ENCODE measurements at regions not wholly inside any gene's neighbourhood (a gene's known extent, or its start where the extent isn't known, plus 50 kb on each side); places are given as distances from the start of the nearest gene placed in this dataset.

DNA sequence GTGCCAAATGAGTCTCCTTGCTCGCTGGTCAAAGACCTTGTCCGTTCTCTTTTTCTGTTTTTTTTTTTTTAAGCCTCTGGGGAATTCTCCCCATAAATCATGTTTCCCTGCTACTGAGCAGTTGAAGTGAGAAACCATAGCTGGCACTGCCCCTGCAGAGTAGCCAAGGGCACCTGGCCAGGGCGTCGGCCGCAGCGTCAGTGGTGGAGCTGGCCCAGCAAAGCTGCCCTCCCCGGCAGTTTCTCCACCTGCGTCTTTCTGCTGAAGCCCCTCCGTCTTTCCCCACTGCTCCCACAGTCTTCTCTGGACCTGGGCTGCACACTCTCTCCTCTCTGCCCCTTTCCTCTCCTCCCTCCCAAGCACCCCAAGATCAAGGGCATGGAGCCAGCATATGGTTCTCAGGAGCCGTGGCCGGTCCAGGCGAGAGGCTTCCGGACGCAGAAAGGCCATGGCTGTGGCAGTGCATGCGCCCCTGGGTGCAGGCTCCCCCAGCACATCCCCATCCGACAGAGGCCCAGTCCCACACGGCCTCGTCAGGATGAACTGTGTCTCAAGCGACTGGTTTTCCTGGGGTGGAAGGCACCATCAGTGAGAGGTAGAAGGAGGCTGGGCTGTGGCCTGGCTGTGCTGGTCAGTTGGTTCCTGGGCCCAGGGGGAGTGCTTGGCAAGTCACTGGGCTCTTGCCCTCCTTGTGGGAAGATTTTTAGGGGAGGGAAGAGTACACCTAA lies 218.1 kb downstream of the ERMARD start:
- Histone ChIP-seq H3K36me3 (no peaks in the 10 kb centered on the region), H3K4me1 (no peaks in the 10 kb centered on the region), H3K27me3 (no peaks in the 10 kb centered on the region), H3K27ac (no peak overlapping the region), H3K4me3 (no peak overlapping the region), H3K9me3 (no peaks in the 10 kb centered on the region)
- no peak for TF ChIP-seq POLR2A (IDR thresholded peaks at IDR 0.05)
- no peak for TF ChIP-seq POLR2AphosphoS5 (IDR thresholded peaks at IDR 0.05)
- no peak for TF ChIP-seq EP300 (IDR thresholded peaks at IDR 0.05)
- TF ChIP-seq, protein P1, sequence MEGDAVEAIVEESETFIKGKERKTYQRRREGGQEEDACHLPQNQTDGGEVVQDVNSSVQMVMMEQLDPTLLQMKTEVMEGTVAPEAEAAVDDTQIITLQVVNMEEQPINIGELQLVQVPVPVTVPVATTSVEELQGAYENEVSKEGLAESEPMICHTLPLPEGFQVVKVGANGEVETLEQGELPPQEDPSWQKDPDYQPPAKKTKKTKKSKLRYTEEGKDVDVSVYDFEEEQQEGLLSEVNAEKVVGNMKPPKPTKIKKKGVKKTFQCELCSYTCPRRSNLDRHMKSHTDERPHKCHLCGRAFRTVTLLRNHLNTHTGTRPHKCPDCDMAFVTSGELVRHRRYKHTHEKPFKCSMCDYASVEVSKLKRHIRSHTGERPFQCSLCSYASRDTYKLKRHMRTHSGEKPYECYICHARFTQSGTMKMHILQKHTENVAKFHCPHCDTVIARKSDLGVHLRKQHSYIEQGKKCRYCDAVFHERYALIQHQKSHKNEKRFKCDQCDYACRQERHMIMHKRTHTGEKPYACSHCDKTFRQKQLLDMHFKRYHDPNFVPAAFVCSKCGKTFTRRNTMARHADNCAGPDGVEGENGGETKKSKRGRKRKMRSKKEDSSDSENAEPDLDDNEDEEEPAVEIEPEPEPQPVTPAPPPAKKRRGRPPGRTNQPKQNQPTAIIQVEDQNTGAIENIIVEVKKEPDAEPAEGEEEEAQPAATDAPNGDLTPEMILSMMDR (IDR thresholded peaks at IDR 0.05), result no peak
- DNase-seq (peak in 1 of 2 donors; percentile 68), ATAC-seq (ENCODE audit: low FRiP score in 2 of 2) (no peak)
- 91 to 93% methylated on average over 19 of the region's 19 CpGs for WGBS, 2 donors

DNA sequence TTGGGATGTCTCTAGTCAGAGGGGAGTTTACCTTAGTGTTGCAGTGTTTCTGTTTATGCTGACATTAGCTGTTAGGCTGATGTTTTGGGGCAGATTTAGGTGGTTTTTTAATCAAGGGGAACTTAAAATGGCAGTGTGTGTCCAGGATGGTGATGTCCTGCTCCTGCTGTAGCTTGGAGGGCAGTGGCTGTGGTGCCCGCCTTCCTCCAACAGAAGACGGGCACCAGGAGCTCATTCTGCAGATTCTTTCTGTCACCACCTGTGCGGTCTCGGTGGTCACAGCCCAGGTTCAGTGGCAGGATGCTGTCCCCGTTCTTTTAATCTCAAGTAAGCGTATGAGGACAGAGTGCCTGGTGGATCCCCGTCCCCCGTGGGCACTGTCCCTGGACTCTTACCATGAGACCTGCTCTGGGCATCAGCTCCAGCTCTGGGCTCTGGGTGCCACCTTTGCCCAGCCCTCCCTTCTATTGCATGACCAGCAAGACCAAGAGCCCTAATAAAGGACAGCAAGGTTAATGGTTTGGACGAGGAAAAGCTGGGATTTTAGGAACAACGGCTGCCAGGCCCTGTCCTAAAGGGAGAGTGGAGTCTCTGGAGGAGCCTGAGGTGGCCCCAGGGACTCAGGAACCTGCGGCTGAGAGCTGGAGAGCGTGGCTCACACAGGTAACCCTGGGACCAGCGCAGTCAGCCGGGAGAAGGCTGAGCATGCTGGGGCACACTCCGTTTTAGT lies 217.3 kb downstream of the ERMARD start:
- H3K27me3 ChIP-seq, result no peaks in the 10 kb centered on the region
- DNase-seq (no peak), ATAC-seq (ENCODE audit: low FRiP score in 2 of 2) (no peak)
- no peak overlapping the region for H3K4me3 ChIP-seq
- no peaks in the 10 kb centered on the region for H3K9me3 ChIP-seq
- H3K36me3 ChIP-seq, result no peaks in the 10 kb centered on the region
- no peaks in the 10 kb centered on the region for H3K4me1 ChIP-seq
- 75 to 94% methylated on average over 11 to 15 of the region's 15 CpGs for WGBS, 2 donors
- no peak overlapping the region for H3K27ac ChIP-seq
- TF ChIP-seq POLR2AphosphoS5 (IDR thresholded peaks at IDR 0.05), result no peak
- TF ChIP-seq POLR2A (IDR thresholded peaks at IDR 0.05), result no peak
- TF ChIP-seq, protein P1 (IDR thresholded peaks at IDR 0.05), result no peak
- no peak for TF ChIP-seq EP300 (IDR thresholded peaks at IDR 0.05)

DNA sequence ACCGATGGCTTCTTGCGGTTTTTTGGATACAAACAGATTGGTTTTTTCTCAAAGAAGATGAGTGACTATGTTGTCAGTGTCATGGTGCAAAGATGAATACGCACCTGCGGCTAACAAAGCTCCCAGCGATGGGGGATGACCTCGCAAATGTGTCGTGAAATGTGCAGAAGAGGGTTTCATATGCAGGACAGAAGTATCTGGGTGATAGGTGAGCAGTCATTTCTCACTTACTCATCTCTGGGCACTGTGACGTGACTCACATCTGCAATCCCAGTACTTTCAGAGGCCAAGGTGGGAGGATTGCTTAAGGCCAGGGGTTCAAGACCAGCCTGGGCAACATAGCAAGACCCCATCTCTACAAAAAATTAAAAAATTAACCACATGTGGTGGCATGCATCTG lies 216.3 kb downstream of the ERMARD start:
- Histone ChIP-seq H3K27me3 (no peaks in the 10 kb centered on the region), H3K4me3 (no peak overlapping the region), H3K4me1 (no peaks in the 10 kb centered on the region), H3K9me3 (no peaks in the 10 kb centered on the region), H3K27ac (no peak overlapping the region), H3K36me3 (no peaks in the 10 kb centered on the region)
- ATAC-seq (ENCODE audit: low FRiP score in 2 of 2) (no peak), DNase-seq (no peak)
- WGBS, 2 donors, result 81 to 98% methylated on average over 8 of the region's 8 CpGs
- TF ChIP-seq POLR2A (IDR thresholded peaks at IDR 0.05) (no peak), POLR2AphosphoS5 (IDR thresholded peaks at IDR 0.05) (no peak)

DNA sequence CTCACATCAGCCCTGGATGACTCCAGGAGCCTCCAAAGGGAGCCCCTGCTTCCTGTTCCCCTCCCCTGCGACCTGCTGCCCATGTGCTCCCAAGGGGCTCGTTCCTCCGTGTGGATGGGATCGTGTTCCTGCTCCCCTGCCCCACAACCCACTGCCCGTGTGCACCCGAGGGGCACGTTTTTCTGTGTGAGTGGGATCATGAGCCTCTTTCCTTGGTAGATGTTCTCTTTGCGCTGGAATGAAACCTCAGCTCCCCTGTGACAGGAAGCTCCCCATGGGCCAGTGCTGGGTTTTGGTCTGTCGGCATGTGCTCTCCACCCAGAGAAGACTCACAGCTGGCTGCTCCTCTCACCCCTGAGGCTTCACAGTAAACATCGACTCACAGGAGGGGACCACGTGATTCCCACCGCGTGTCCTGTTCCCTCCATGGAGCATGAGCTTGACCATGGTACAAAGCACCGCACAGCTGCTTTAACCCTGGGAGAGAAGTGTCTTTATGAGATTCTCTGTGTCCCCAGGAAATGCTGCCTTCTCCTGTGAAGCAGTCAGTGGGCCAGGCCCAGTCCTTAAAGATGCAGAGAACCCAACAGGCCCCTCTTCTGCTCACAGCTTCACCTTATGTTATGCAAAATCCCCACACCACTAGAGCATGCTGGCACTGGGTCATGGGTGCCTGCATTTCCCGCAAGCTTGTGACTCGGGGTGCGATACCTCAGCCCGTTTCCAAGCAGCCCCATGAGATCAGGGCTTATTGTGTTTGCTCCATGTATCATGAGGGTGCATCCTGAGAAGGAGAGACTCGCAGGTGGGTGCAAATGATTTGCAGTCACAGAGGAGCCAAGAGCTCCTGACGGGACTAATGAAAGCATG lies 215.1 kb downstream of the ERMARD start:
- TF ChIP-seq EP300 (IDR thresholded peaks at IDR 0.05) (no peak), POLR2A (IDR thresholded peaks at IDR 0.05) (no peak), POLR2AphosphoS5 (IDR thresholded peaks at IDR 0.05) (no peak)
- TF ChIP-seq, protein P1 (IDR thresholded peaks at IDR 0.05), result no peak
- peaks cover 0 to 9% (median 6%) of the 10 kb centered on the region in 4 donors for H3K4me1 ChIP-seq
- DNase-seq (peak in 1 of 2 donors; percentile 10), ATAC-seq (ENCODE audit: low FRiP score in 2 of 2) (no peak)
- H3K27ac ChIP-seq, result no peak overlapping the region
- no peak overlapping the region for H3K4me3 ChIP-seq
- no peaks in the 10 kb centered on the region for H3K36me3 ChIP-seq
- no peaks in the 10 kb centered on the region for H3K9me3 ChIP-seq
- H3K27me3 ChIP-seq, result peaks cover 0 to 7% (median 3%) of the 10 kb centered on the region in 4 donors
- 91 to 92% methylated on average over 20 of the region's 20 CpGs for WGBS, 2 donors

Measured in upper lobe of left lung (tissue), 6 donors.